GM18498 (cell line): ENCODE measurements at regions not wholly inside any gene's neighbourhood (a gene's known extent, or its start where the extent isn't known, plus 50 kb on each side); places are given as distances from the start of the nearest gene placed in this dataset.

Experiments
- ATAC-seq: cut with Tn5 transposase; IDR thresholded peaks from one replicate; pipeline ENCODE4 v1.9.1; 2021; ENCODE audit warnings: mild to moderate bottlenecking, moderate library complexity; ENCODE audit not compliant: unreplicated experiment

DNA sequence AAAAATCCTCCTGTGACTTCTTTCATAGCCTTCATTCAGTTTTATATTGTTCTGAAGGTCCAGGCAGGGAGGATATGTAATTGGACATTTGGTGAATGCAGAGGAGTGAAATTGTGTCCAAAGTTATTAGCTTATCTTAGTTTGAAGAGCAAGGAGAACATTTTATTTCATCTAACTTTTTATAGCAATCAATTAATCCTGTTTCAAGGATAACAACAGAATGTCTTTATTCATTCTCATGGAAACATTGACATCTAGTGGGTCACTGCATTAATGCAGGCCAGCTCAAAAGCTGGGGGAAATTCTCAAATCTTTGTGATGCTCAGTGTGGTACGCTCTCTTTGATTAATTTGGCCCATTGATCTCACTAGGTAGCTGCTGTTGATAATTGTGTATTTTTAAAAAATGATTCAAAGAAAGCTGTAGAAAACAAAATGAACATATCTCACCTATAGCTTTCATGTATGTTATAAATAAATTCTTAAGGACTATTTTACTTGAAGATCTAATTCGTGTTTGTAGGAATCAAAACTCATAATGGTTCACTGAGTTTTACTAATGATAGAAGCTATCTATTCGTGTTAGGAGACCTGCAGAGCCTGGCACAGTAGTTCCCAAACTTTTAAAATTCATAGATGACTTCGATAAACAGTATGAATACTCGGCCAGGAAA, 150.8 kb upstream of the KCNMB2 start:
- ATAC-seq = peak; percentile 61

DNA sequence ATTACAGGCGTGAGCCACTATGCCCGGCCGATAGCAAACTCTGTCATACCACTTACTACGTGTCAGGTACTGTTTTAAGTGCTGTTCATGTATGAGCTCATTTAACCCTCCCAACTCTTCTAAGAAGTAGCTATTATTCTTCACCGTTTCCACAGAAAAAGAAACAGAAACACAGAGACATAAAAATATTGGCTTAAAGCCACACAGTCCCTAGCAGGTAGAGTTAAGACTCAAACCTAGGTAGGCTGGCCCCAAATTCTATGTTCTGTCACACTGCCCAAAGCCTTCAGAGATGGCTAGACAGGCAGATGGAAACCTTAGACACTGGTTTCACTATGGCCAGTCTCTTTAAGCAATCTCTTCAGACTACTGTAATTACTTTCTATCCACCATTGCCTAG, 149.8 kb upstream of the KCNMB2 start:
- no peak for ATAC-seq

- ATAC-seq = no peak
These were observed 149.4 kb upstream of the KCNMB2 start for GRCh38 chr3:178386880-178387279.

- ATAC-seq = no peak
These were observed 147.8 kb upstream of the KCNMB2 start for GRCh38 chr3:178388473-178388872.

DNA sequence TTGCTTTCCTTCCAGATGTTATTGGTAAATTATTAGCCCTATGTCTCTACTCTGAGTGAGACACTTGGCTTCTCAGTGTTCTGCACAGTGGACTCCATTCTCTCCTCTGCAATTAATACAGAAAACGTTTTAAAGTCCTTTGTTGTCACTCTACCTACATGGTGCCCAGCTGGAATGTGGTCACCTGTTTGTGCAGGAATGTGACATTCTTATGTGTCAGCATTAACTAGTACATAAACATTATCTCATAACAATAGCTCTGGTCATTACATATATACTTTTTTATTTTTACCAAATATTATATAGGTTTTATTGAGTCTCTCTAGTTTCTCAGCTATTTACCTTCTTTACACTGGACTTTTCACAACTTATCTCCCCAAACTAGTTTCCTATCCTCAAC, 147.0 kb upstream of the KCNMB2 start:
- no peak for ATAC-seq

- ATAC-seq = no peak
These were observed 143.7 kb upstream of the KCNMB2 start for GRCh38 chr3:178392511-178392926.

- ATAC-seq = no peak
These were observed 143.1 kb upstream of the KCNMB2 start for GRCh38 chr3:178393146-178393545.

- ATAC-seq = no peak
These were observed 142.4 kb upstream of the KCNMB2 start for GRCh38 chr3:178393824-178394223.

GRCh38 chr3:178396318-178396717, 139.9 kb upstream of the KCNMB2 start:
- ATAC-seq = no peak

- ATAC-seq = no peak
These were observed 139.0 kb upstream of the KCNMB2 start for GRCh38 chr3:178397202-178397601.

DNA sequence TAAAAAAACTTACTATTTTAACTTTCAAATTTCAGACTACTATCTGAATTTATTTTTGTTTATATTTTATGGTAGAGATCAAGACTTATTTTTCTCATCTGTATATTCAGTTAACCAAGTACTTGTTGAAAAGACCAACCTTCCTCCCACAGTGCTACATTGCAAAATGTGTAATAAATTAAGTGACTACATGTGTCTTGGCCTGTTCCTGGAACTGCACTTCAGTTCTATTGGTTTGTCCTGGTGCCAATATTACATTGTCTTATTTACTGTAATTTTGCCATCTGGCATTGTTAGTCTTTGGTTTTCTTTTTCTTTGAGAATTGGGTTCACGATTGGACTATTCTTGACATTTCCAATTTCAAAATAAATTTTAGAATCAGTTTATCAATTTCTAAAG, 138.4 kb upstream of the KCNMB2 start:
- no peak for ATAC-seq

DNA sequence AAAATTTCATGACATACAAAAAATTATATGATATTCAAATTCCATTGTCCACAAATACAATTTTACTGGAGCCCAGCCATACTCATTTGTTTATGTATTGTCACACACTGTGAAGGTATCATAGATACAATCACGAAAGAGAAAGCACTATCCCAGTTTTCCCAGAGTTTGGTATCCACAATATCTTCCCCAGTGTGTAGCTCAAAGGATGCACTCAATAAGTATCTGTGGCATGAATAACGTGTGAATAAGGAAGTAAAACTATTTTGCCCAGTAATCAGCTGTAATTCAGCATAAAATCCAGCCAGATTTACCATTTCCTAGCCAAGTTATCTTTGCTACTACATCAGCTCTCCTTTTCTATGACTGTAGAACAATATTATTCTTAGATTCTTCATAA, 131.3 kb upstream of the KCNMB2 start:
- no peak for ATAC-seq

- ATAC-seq = no peak
These were observed 130.7 kb upstream of the KCNMB2 start for GRCh38 chr3:178405531-178405930.

GRCh38 chr3:178406206-178406605, 130.0 kb upstream of the KCNMB2 start:
- ATAC-seq = no peak

DNA sequence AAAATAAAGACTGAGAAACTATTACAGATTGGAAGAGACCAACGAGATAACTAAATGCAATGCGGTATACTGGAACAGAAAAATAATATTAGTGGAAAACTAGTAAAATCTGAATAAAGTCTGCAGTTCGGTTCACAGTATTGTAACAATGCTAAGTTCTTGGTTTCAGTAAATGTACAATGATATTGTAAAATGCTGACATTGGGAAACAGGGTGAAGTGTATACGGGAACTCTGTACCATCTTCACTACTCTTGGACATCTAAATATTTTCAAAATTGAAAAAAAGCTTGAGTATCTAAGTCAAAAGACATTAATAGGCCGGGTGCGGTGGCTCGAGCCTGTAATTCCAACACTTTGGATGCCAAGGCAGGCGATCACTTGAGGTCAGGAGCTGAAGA, 120.9 kb upstream of the KCNMB2 start:
- ATAC-seq = no peak

DNA sequence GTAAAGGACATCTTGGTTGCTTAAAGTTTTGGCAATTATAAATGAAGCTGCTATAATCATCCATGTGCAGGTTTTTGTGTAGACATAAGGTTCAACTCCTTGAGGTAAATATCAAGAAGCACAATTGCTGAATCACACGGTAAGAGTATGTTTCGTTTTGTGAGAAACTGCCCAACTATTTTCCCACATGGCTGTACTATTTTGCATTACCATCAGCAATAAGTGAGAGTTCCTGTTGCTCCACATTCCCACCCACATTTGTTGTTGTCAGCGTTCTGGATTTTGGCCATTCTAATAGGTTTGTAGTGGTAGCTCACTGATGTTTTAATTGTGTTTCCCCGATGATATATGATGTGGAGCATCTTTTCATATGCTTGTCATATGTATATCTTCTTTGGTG, 118.5 kb upstream of the KCNMB2 start:
- ATAC-seq = no peak

GRCh38 chr3:178419071-178419470, 117.2 kb upstream of the KCNMB2 start:
- no peak for ATAC-seq

DNA sequence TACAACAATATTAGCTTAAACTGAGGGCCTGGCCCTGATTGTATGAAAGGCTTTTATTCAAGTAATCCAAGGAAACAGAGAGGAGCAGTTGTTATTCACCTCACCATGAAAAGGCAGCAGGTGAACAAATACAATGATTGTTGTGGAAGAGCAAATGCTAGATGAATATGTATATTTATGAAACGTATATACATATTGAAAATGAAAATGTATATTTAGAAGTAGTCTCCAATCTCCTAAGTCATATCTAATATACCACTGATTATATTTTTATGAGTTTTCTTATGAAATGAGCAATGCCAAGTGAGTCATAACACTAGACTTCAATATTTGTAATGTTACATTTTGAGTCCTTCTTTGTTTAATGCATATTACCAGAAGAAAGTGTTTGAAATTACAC, 116.2 kb upstream of the KCNMB2 start:
- no peak for ATAC-seq

DNA sequence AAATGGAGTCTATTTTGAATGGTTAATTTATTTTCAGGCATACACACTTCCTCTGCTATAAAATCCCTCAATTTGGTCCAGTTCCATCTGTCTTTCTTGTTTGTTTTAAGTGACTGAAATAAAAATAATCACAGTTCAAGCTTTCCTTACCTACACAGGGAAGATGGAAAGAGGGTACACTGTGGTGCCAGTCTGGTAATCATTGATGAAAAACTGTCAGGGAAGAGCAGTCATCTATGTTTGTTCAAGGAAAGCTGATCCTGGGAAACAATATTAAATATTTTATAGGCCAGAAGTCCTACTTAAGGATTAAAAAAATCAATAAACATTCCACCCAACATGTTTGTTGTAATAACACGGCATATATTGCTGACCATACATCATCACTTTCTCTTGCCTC, 115.2 kb upstream of the KCNMB2 start:
- no peak for ATAC-seq

- ATAC-seq = no peak
These were observed 113.8 kb upstream of the KCNMB2 start for GRCh38 chr3:178422406-178422805.

DNA sequence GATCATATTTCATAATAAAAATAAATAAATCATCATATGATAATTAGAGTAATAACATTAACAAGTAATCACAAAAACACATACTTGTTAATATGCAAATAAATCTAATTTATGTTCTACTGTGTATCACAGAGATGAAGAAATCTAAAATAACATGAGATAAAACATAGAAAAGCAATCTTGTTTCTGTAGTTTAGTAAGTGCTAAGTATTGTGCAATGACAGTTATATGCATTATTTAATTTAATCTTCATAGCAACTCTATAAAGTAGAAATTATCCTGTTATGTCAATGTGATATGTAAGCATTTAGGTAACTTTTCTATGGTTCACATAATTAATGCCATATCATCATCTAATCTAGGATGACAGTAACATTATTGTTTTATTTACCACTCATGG, 108.2 kb upstream of the KCNMB2 start:
- no peak for ATAC-seq

DNA sequence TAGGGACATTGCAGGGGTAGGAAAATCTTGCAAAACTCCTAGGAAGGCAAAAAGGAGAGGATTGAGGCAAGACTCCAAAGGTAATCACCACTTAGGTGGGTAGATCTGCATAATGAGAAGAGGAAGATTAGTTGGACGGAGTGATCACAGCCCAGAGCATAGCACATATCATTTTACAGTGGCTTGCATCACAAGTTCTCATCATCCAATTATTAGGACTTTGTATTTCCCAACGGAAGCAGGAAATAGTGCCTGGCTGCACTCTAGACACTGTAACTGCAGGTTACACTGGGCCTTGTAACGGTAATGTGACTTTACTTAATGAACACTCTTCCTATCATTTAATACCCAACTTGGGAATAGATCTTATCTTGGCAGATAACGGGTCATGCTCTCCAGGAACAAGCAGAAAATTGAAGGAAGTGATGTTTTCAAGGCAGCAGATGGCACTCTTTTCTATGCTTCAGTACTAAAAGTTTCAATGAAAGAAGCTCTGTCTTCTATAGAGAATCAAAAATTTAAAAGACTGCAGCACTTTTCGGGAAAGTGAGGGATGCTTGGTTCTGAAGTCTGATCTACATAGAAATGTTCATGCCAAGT, 101.9 kb upstream of the KCNMB2 start:
- ATAC-seq = no peak

- no peak for ATAC-seq
These were observed 100.7 kb upstream of the KCNMB2 start for GRCh38 chr3:178435575-178435974.
